Small intestine (tissue), 7 donors: ENCODE measurements at regions not wholly inside any gene's neighbourhood (a gene's known extent, or its start where the extent isn't known, plus 50 kb on each side); places are given as distances from the start of the nearest gene placed in this dataset.

Experiments
- DNase-seq, 2 donors: peaks; one replicate each; pipeline versions ENCODE4 v3.0.0 to v3.0.0-alpha.2; 2013
- FAIRE-seq: peaks from 2 replicates; lab custom pipeline; 2012; peaks lifted over from hg19 to GRCh38; lab: Jason Lieb, UNC
- H3K27ac ChIP-seq, 3 donors: one replicate each; pipeline ENCODE4 v1.5.1; 2013; ENCODE audit warnings: low read length in 2 of 3, mild to moderate bottlenecking in 2 of 3, control low read depth in 1 of 3, inconsistent platforms in 1 of 3, low read depth in 1 of 3, moderate library complexity in 1 of 3
- H3K27me3 ChIP-seq, 3 donors: one replicate each; pipeline ENCODE4 v1.6.1; 2013; ENCODE audit warnings: low read length in 3 of 3, inconsistent platforms in 1 of 3; ENCODE audit not compliant: control insufficient read depth in 3 of 3, insufficient read depth in 3 of 3
- H3K36me3 ChIP-seq, 3 donors: one replicate each; pipeline ENCODE4 v1.6.1; 2013; ENCODE audit warnings: low read length in 3 of 3, inconsistent platforms in 1 of 3, low read depth in 1 of 3, mild to moderate bottlenecking in 1 of 3, moderate library complexity in 1 of 3; ENCODE audit not compliant: control insufficient read depth in 3 of 3, insufficient read depth in 2 of 3
- H3K4me1 ChIP-seq, 3 donors: one replicate each; pipeline ENCODE4 v1.6.1; 2013; ENCODE audit warnings: low read length in 2 of 3, inconsistent platforms in 1 of 3, low read depth in 1 of 3, mild to moderate bottlenecking in 1 of 3, moderate library complexity in 1 of 3; ENCODE audit not compliant: control insufficient read depth in 3 of 3, insufficient read depth in 2 of 3
- H3K4me3 ChIP-seq, 3 donors: one replicate each; pipeline ENCODE4 v1.5.1; 2013; ENCODE audit warnings: low read length in 3 of 3, control low read depth in 1 of 3, inconsistent platforms in 1 of 3, low read depth in 1 of 3, mild to moderate bottlenecking in 1 of 3, moderate library complexity in 1 of 3
- H3K9me3 ChIP-seq, 2 donors: one replicate each; pipeline ENCODE4 v1.6.1; 2013; ENCODE audit warnings: low read depth in 1 of 2, low read length in 1 of 2; ENCODE audit not compliant: control insufficient read depth in 2 of 2, insufficient read depth in 1 of 2
- WGBS, 3 donors: extraction: QIAGEN DNeasy Blood & Tissue Kit; methylation state at CpG; one replicate each; pipeline ENCODE4 v1.1.7; 2013; 5-methylcytosine and 5-hydroxymethylcytosine counted together
- donor health status: healthy with polysubstance abuse.
- donor health status: control.
- donor health status: control.
- donor health status: Bipolar disorder and iron deficiency.
- donor health status: healthy.

DNA sequence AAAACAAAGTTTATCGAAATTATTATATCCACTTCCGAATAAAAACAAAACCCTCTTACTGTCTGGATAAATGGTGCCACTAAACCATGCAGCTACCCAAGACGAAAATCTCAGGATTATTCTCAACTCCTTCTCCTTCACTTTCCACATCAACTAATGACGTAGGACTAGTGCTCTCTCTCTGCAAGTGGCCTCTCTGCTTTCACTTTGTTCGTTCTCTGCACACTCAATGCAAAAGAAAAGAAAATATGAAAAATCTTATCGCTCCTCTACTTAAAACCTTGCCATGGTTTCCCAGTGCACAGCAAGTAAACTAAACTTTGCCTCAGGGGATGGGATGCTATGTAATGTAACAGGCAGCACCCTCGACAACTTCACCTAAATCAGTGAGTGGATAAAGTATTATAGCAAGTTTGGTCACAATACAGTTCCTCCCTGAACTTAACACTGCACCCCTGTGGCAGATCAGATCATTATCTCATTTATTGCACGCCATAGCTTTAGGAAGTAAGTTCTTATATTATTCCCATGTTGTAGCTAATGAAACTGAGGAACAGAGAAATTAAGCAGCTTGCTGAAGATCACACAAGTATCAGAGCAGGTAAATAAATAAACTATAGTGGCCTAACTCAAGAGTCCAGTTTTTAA is 262.7 kb upstream of the GADL1 start:
- H3K27me3 ChIP-seq, result no peaks in the 10 kb centered on the region
- no peaks in the 10 kb centered on the region for H3K4me1 ChIP-seq
- no peaks in the 10 kb centered on the region for H3K9me3 ChIP-seq
- no peak overlapping the region for H3K4me3 ChIP-seq
- no peak overlapping the region for H3K27ac ChIP-seq
- H3K36me3 ChIP-seq, result no peaks in the 10 kb centered on the region
- FAIRE-seq, result no peak
- WGBS, 3 donors, result 85 to 87% (median 87%) methylated on average over 8 of the region's 8 CpGs
- no peak for DNase-seq

DNA sequence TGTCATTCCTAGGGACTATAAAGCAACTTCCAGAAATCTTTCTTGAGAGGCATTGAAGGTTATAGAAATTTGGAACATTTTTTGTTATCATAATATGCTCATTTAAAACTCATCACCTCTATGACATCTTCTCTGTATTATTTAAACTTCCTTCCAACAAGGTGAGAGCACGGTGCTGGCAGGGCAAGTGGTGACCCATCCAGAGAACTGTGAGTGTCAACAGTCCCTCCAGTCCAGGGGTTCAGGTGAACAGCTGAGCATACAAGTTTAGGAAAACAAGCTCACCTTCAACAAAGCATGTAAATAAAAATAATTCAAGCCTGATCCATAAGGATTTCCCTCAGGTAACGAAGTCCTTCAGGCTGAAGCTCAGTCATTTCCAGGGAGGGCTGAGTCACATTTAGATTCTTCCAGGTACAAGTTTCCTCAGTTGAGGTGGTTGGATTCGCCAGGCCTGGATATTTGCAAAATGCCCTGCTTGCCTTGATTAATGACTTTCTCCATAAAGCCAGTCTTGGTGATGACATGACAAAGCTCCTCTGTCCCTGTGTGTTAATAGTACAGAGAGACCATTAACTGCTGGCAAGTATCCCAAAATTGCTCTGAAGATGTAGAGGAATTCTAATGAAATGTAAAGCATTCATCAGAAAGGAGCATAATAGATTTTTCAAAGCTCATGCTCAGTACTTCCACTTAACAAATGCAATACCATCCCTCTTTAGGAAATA is 263.6 kb upstream of the GADL1 start:
- Histone ChIP-seq H3K4me3 (no peak overlapping the region), H3K36me3 (no peaks in the 10 kb centered on the region), H3K4me1 (no peaks in the 10 kb centered on the region), H3K9me3 (no peaks in the 10 kb centered on the region), H3K27ac (no peak overlapping the region), H3K27me3 (no peaks in the 10 kb centered on the region)
- DNase-seq (no peak), FAIRE-seq (no peak)
- WGBS, 3 donors, result 83 to 86% (median 85%) methylated on average over 3 of the region's 3 CpGs

DNA sequence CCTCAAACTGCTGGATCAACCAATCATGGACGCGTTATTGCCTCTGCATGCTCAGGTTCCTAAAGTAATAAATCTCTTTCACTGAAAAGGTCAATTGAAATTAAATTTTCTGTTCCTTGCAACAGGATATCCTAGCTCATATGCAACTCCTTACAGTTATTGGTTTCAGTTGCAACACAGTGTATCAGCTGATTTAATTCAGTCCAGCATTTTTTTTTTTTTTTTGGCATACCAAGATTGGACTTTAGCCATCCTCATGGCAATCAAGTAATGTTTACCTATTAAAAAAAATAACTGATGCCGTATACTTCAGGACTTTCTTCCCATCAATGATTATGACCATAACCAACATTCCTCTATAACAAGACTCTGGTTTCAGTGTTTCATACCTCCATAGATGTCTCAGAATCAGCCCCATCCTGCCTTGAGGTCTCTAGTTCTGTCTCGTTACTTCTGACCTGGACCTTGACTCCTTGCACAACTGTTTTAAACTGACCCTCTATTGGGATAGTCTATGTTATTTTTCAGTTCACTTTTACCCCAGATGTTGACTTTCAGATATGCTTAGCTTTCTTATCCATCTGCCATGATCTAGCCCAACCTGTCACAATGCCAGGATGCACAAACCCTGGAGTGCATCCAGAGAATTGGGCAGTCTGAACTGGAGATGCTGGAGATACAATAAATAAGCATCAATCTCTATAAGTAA is 265.0 kb upstream of the GADL1 start:
- peak; percentile 37 to 41 for DNase-seq
- H3K27me3 ChIP-seq, result no peaks in the 10 kb centered on the region
- no peak overlapping the region for H3K27ac ChIP-seq
- no peaks in the 10 kb centered on the region for H3K36me3 ChIP-seq
- H3K4me3 ChIP-seq, result no peak overlapping the region
- H3K9me3 ChIP-seq, result no peaks in the 10 kb centered on the region
- FAIRE-seq, result no peak
- H3K4me1 ChIP-seq, result no peaks in the 10 kb centered on the region
- WGBS, 3 donors, result 47 to 77% (median 47%) methylated on average over 4 of the region's 4 CpGs

DNA sequence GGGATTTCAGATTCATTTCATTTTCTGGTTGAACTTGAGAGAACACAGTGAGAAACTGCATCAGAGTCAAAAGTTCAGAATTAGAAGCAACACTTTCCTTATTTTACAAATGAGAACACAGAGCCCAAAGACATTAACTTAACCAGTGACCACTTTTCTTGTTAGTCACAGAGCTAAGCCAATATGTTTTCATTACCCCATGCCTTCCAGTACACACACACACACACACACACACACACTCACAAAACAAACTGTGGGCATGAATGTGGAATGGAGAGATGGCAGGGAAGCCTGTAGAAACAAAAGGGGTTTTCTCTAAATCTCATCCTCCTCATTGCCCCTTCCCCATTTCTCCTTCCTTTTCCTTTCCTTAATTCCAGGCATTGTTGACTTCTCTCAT is 267.4 kb upstream of the GADL1 start:
- no peaks in the 10 kb centered on the region for H3K27me3 ChIP-seq
- H3K27ac ChIP-seq, result no peak overlapping the region
- no peak overlapping the region for H3K4me3 ChIP-seq
- no peaks in the 10 kb centered on the region for H3K9me3 ChIP-seq
- DNase-seq, result no peak
- no peaks in the 10 kb centered on the region for H3K36me3 ChIP-seq
- H3K4me1 ChIP-seq, result no peaks in the 10 kb centered on the region
- FAIRE-seq, result no peak

DNA sequence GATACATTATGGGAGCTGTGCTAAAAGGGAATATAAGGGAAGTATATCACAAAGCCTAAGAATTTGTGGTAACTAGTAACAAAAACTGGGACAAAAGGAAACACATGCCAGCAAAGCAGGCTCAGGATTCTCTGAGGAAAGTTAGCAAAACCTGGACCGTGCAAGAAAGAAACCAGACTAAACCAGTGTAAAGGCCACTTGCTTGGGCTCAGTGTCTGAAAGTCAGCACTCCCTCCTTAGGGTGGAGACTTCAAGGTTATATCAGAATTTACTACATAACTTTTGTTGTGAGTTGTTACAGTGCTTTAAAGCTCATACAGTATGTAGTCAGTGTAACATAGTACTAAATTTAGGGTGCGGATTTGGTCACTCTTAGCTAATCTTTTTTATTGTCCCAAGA is 269.9 kb upstream of the GADL1 start:
- H3K36me3 ChIP-seq, result no peaks in the 10 kb centered on the region
- FAIRE-seq (no peak), DNase-seq (peak in 1 of 2 donors; percentile 8)
- H3K4me1 ChIP-seq, result no peaks in the 10 kb centered on the region
- H3K4me3 ChIP-seq, result no peak overlapping the region
- 93 to 95% (median 94%) methylated on average over 2 of the region's 2 CpGs for WGBS, 3 donors
- no peak overlapping the region for H3K27ac ChIP-seq
- no peaks in the 10 kb centered on the region for H3K27me3 ChIP-seq
- H3K9me3 ChIP-seq, result no peaks in the 10 kb centered on the region

DNA sequence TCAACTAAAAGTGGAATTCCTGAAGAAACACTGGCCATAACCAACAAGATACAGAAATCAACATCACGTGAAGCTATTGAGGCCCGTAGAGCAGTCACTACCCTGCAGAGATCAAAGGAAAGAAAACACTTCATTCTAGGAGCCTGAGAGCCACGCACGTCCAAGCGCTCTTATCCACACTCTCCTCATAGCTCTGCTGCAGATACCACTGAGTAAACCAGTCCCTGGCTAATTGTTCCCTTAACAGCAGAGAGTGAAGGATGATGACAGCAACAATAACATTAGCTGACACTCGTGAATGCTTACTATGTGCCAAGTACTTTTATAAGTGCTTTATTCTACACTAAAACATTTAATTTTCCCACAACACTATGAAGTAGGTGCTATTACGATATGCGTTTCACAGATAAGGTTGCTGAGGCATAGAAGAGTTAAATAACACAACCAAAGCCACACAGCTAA is 271.0 kb upstream of the GADL1 start:
- no peaks in the 10 kb centered on the region for H3K36me3 ChIP-seq
- FAIRE-seq (no peak), DNase-seq (peak in 1 of 2 donors; percentile 9)
- H3K4me1 ChIP-seq, result no peaks in the 10 kb centered on the region
- no peak overlapping the region for H3K4me3 ChIP-seq
- no peaks in the 10 kb centered on the region for H3K9me3 ChIP-seq
- no peaks in the 10 kb centered on the region for H3K27me3 ChIP-seq
- WGBS, 3 donors, result 62 to 78% (median 76%) methylated on average over 8 of the region's 8 CpGs
- H3K27ac ChIP-seq, result no peak overlapping the region

DNA sequence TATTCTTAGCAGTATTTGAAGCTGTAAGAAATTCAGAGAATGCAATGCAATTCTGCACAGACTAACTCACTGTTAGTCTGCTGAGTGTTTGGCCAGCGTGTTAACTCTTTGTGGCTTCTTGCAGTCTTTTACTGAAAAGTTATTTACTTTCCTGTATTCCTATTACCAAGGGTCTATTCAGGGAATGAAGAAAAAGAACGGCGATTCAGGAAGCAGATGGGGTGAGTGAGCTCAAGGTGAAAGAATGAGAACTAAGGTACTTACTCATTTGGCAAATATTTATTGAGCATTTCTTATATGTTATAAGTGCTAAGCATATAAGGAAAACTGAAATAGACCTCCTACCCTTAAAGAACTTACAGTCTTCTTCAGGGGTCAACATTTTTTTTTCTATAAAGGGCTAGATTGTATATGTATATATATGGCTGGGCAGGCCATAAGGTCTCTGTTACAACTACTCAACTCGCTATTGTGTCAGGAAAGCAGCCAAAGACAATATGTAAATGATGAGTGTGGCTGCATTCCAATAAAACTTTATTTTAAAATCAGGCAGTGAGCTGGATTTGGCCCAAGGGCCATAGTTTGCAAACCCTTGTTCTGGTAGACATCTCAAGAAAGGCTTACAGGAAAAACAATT is 271.9 kb upstream of the GADL1 start:
- 53 to 65% (median 53%) methylated on average over 4 of the region's 4 CpGs for WGBS, 3 donors
- H3K4me1 ChIP-seq, result no peaks in the 10 kb centered on the region
- no peaks in the 10 kb centered on the region for H3K9me3 ChIP-seq
- H3K36me3 ChIP-seq, result no peaks in the 10 kb centered on the region
- no peak overlapping the region for H3K27ac ChIP-seq
- FAIRE-seq, result no peak
- no peak for DNase-seq
- no peaks in the 10 kb centered on the region for H3K27me3 ChIP-seq
- no peak overlapping the region for H3K4me3 ChIP-seq

DNA sequence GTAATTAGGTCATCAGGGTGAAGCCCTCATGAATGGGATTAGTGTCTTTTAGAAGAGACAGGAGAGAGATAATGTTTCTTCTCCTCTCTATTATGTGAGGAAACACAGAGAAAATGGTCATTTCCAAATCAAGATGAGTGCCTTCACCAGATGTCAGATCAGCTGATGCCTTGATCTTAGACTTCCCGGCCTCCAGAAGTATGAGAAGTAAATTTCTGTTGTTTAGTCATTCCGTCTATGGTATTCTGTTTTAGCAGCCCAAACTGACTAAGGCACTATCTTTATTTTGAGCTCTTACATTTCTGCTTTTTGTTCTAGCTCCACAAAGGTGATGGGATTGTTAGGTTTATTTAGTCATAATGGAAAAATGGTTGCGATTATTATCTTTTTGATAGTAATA is 273.2 kb upstream of the GADL1 start:
- FAIRE-seq (no peak), DNase-seq (no peak)
- H3K27ac ChIP-seq, result no peak overlapping the region
- WGBS, 3 donors, result 89 to 97% (median 93%) methylated on average over 3 of the region's 3 CpGs
- no peaks in the 10 kb centered on the region for H3K36me3 ChIP-seq
- H3K27me3 ChIP-seq, result no peaks in the 10 kb centered on the region
- H3K9me3 ChIP-seq, result no peaks in the 10 kb centered on the region
- H3K4me3 ChIP-seq, result no peak overlapping the region
- no peaks in the 10 kb centered on the region for H3K4me1 ChIP-seq
